SK-N-SH treated with all-trans-retinoic acid at 6 μM for 48 hours (cell line): ENCODE measurements at regions not wholly inside any gene's neighbourhood (a gene's known extent, or its start where the extent isn't known, plus 50 kb on each side); places are given as distances from the start of the nearest gene placed in this dataset.

Source experiments
- ARNTL ChIP-seq: fragments of 450-650 bp; formaldehyde crosslinking; IDR thresholded peaks from 2 replicates; pipeline ENCODE4 v1.5.0; 2020; ENCODE audit warnings: low read depth, mild to moderate bottlenecking, moderate library complexity, borderline replicate concordance
- CREB5 ChIP-seq: fragments of 250-450 bp; sonication (Bioruptor Pico); IDR thresholded peaks from 2 replicates; pipeline ENCODE4 v1.5.1; 2020; ENCODE audit warnings: low read depth, mild to moderate bottlenecking, moderate library complexity
- CSDC2 ChIP-seq: fragments of 250-450 bp; sonication (Bioruptor Pico); IDR thresholded peaks from 2 replicates; pipeline ENCODE4 v1.5.0; 2020; ENCODE audit warnings: mild to moderate bottlenecking, moderate library complexity
- POU6F1 ChIP-seq: fragments of 250-450 bp; sonication (Bioruptor Pico); IDR thresholded peaks from 2 replicates; pipeline ENCODE4 v1.8.0; 2021; ENCODE audit warnings: low read depth, mild to moderate bottlenecking, moderate library complexity, borderline replicate concordance
- RARB ChIP-seq: fragments of 250-450 bp; sonication (Bioruptor Pico); IDR thresholded peaks from 2 replicates; pipeline ENCODE4 v1.8.0; 2021; ENCODE audit warnings: mild to moderate bottlenecking, moderate library complexity
- TCF4 ChIP-seq: fragments of 250-450 bp; sonication (Bioruptor Pico); IDR thresholded peaks from 2 replicates; pipeline ENCODE4 v1.8.0; 2021; ENCODE audit warnings: mild to moderate bottlenecking, moderate library complexity, borderline replicate concordance
- ZC3H10 ChIP-seq: fragments of 250-450 bp; sonication (Bioruptor Pico); IDR thresholded peaks from 2 replicates; pipeline ENCODE4 v1.5.1; 2021; ENCODE audit warnings: mild to moderate bottlenecking, moderate library complexity
- ZFP3 ChIP-seq: fragments of 250-450 bp; sonication (Bioruptor Pico); IDR thresholded peaks from 2 replicates; pipeline ENCODE4 v1.5.0; 2020; ENCODE audit warnings: mild to moderate bottlenecking, moderate library complexity
- ZFP30 ChIP-seq: fragments of 450-650 bp; formaldehyde crosslinking; IDR thresholded peaks from 2 replicates; pipeline ENCODE4 v1.5.0; 2022; ENCODE audit warnings: mild to moderate bottlenecking, moderate library complexity
- ZNF565 ChIP-seq: fragments of 450-650 bp; formaldehyde crosslinking; conservative IDR thresholded peaks from 2 replicates; pipeline ENCODE4 v1.5.0; 2020; ENCODE audit warnings: low read depth, mild to moderate bottlenecking, moderate library complexity
- ZNF70 ChIP-seq: fragments of 450-650 bp; formaldehyde crosslinking; IDR thresholded peaks from 2 replicates; pipeline ENCODE4 v1.5.0; 2020; ENCODE audit warnings: mild to moderate bottlenecking, moderate library complexity

GRCh38 chr1:64337475-64337874 lies 132.5 kb upstream of the CACHD1 start:
- TF ChIP-seq ZFP30 (CRISPR knock-in tag): no peak
- no peak for TF ChIP-seq CREB5
- TF ChIP-seq ARNTL: no peak
- TF ChIP-seq ZC3H10 (CRISPR knock-in tag): no peak
- TF ChIP-seq POU6F1 (CRISPR knock-in tag): no peak
- no peak for TF ChIP-seq ZFP3
- TF ChIP-seq ZNF565 (CRISPR knock-in tag): no peak
- TF ChIP-seq RARB (CRISPR knock-in tag): no peak
- no peak for TF ChIP-seq ZNF70 (CRISPR knock-in tag)
- TF ChIP-seq TCF4 (CRISPR knock-in tag): no peak
- TF ChIP-seq CSDC2 (CRISPR knock-in tag): no peak
